Upper lobe of left lung (tissue), 6 donors: ENCODE measurements at regions not wholly inside any gene's neighbourhood (a gene's known extent, or its start where the extent isn't known, plus 50 kb on each side); places are given as distances from the start of the nearest gene placed in this dataset.

Experiments used
- ATAC-seq, 2 donors: fragments of 200-7000 bp; cut with Tn5 transposase; one replicate each; pipeline ENCODE4 v1.9.1; 2022; ENCODE audit warnings: mild to moderate bottlenecking in 2 of 2, moderate library complexity in 2 of 2; ENCODE audit not compliant: low FRiP score in 2 of 2
- DNase-seq, 2 donors: peaks; one replicate each; pipeline ENCODE4 v3.0.0-alpha.2; 2019 to 2020
- H3K27ac ChIP-seq, 4 donors: fragments of 200-600 bp; sonication (generic); one replicate each; pipeline ENCODE4 v1.5.1; 2016 to 2019
- H3K27me3 ChIP-seq, 4 donors: fragments of 200-600 bp; sonication (generic); one replicate each; pipeline ENCODE4 v1.5.1; 2017 to 2019
- H3K36me3 ChIP-seq, 4 donors: fragments of 200-600 bp; sonication (generic); one replicate each; pipeline ENCODE4 v1.5.1; 2016 to 2019
- H3K4me1 ChIP-seq, 4 donors: fragments of 200-600 bp; sonication (generic); one replicate each; pipeline ENCODE4 v1.5.1; 2018 to 2019
- H3K4me3 ChIP-seq, 4 donors: fragments of 200-600 bp; sonication (generic); one replicate each; pipeline ENCODE4 v1.5.1; 2017 to 2019; ENCODE audit warnings: mild to moderate bottlenecking in 2 of 4, moderate library complexity in 1 of 4
- H3K9me3 ChIP-seq, 4 donors: fragments of 200-600 bp; sonication (generic); one replicate each; pipeline ENCODE4 v1.5.1; 2018 to 2019
- CTCF ChIP-seq, 6 experiments: fragments of 450-650 bp in 4 of 6; fragments of 200-600 bp in 2 of 6; sonication (generic) in 2 of 6; IDR thresholded peaks; one replicate each; pipeline ENCODE4 v1.5.1; 2016 to 2019; ENCODE audit warnings: antibody characterized with exemption in 6 of 6
- EP300 ChIP-seq, 4 donors: sonication (generic); formaldehyde crosslinking; IDR thresholded peaks; one replicate each; pipeline ENCODE4 v1.5.1; 2017; ENCODE audit warnings: antibody characterized with exemption in 4 of 4, control low read depth in 2 of 4
- POLR2A ChIP-seq, 4 donors: fragments of 450-650 bp; IDR thresholded peaks; one replicate each; pipeline ENCODE4 v1.5.1; 2016 to 2017; ENCODE audit warnings: antibody characterized with exemption in 4 of 4, mild to moderate bottlenecking in 2 of 4
- POLR2AphosphoS5 ChIP-seq, 2 donors: sonication (generic); formaldehyde crosslinking; IDR thresholded peaks; one replicate each; pipeline ENCODE4 v1.5.1; 2017; ENCODE audit warnings: antibody characterized with exemption in 2 of 2
- WGBS, 2 donors: methylation state at CpG; one replicate each; pipeline ENCODE4 v1.1.5; 2017 to 2018; 5-methylcytosine and 5-hydroxymethylcytosine counted together
- donor health status: DM: no; HTN: no; CAD: no; lungs with moderate emphysema.
- donor health status: DM: no; HTN: yes; CAD: no; lungs with severe emphysema.

- TF ChIP-seq EP300 (IDR thresholded peaks at IDR 0.05), result no peak
- no peak for TF ChIP-seq POLR2A (IDR thresholded peaks at IDR 0.05)
- no peak for ATAC-seq
- Histone ChIP-seq H3K36me3 (no peaks in the 10 kb centered on the region), H3K27ac (no peak overlapping the region), H3K4me1 (no peaks in the 10 kb centered on the region), H3K27me3 (no peaks in the 10 kb centered on the region), H3K4me3 (no peak overlapping the region), H3K9me3 (no peaks in the 10 kb centered on the region)
- DNase-seq, result no peak
Measured at GRCh38 chr1:215330426-215330825, 236.7 kb upstream of the KCTD3 start.

DNA sequence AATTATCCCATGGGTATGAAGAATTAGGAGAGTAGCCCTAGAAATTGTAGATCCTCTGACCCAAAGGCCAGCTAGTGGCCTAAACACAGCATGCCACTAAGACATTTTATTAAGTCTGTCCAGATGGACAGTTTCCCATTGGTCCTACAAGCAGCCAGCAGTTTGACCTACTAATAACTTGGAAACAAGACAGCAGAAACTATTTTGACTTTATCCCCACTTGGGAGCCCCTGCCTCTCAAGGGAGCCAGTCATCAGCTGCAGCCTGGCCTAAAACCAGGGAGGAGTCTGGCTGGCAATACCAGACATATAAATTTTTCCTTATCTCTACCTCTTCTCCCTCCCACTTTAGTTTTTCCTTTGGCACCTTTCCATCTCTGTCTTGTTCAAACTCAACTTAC, 222.6 kb upstream of the KCTD3 start:
- ATAC-seq (no peak), DNase-seq (no peak)
- TF ChIP-seq CTCF (IDR thresholded peaks at IDR 0.05) (no peak), POLR2A (IDR thresholded peaks at IDR 0.05) (no peak), POLR2AphosphoS5 (IDR thresholded peaks at IDR 0.05) (no peak), EP300 (IDR thresholded peaks at IDR 0.05) (no peak)
- Histone ChIP-seq H3K4me3 (no peak overlapping the region), H3K27ac (no peak overlapping the region), H3K4me1 (no peaks in the 10 kb centered on the region), H3K27me3 (no peaks in the 10 kb centered on the region), H3K9me3 (no peaks in the 10 kb centered on the region), H3K36me3 (no peaks in the 10 kb centered on the region)

- no peaks in the 10 kb centered on the region for H3K4me1 ChIP-seq
- no peaks in the 10 kb centered on the region for H3K9me3 ChIP-seq
- no peak overlapping the region for H3K27ac ChIP-seq
- no peak overlapping the region for H3K4me3 ChIP-seq
- no peaks in the 10 kb centered on the region for H3K27me3 ChIP-seq
- no peaks in the 10 kb centered on the region for H3K36me3 ChIP-seq
- ATAC-seq (no peak), DNase-seq (no peak)
- TF ChIP-seq EP300 (IDR thresholded peaks at IDR 0.05) (no peak), POLR2AphosphoS5 (IDR thresholded peaks at IDR 0.05) (no peak), CTCF (IDR thresholded peaks at IDR 0.05) (no peak), POLR2A (IDR thresholded peaks at IDR 0.05) (no peak)
Measured at GRCh38 chr1:215345208-215345607, 221.9 kb upstream of the KCTD3 start.

DNA sequence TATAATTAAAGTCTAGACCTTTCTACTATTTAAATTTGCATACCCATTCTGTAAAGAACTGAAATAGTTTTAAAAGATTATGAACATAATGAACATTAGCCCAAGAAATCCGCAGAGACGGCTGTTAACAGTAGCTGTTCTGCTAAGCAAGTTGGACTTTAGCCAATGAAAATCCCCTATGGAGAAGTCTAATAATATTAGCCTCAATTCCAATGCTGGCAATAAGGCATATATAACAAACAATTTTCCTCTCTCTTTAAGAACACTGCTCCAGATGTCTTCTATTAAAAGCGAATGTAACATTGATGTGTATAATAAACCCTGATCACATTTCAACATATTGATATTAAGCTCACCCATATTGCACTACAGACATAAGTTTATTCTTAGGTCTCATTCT, 221.3 kb upstream of the KCTD3 start:
- 71 to 72% methylated on average over 3 of the region's 3 CpGs for WGBS, 2 donors
- DNase-seq (no peak), ATAC-seq (no peak)
- Histone ChIP-seq H3K4me3 (no peak overlapping the region), H3K27me3 (no peaks in the 10 kb centered on the region), H3K4me1 (no peaks in the 10 kb centered on the region), H3K36me3 (no peaks in the 10 kb centered on the region), H3K9me3 (no peaks in the 10 kb centered on the region), H3K27ac (no peak overlapping the region)
- TF ChIP-seq POLR2A (IDR thresholded peaks at IDR 0.05), result no peak
- no peak for TF ChIP-seq CTCF (IDR thresholded peaks at IDR 0.05)
- TF ChIP-seq POLR2AphosphoS5 (IDR thresholded peaks at IDR 0.05), result no peak
- no peak for TF ChIP-seq EP300 (IDR thresholded peaks at IDR 0.05)

DNA sequence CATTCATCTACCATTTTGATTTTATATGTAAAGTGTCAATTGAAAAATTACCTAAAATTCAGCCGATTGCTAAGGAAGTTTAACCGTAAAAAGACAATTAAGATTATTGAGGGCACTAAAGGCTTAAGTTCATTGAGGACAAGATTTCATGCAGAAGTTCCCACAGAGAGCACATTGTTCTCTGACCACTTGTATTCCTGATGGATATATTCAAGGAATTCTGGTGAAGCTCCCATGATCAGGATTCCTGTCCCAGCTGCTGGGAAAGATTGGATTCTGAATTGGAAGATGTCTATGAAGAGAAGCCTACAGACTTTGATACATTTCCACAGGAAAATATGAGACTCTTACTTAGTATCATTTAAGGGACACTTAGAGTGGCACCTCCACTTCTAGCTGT, 209.2 kb upstream of the KCTD3 start:
- Histone ChIP-seq H3K4me1 (no peaks in the 10 kb centered on the region), H3K27me3 (no peaks in the 10 kb centered on the region), H3K36me3 (no peaks in the 10 kb centered on the region), H3K4me3 (no peak overlapping the region), H3K9me3 (no peaks in the 10 kb centered on the region), H3K27ac (no peak overlapping the region)
- TF ChIP-seq POLR2A (IDR thresholded peaks at IDR 0.05), result no peak
- no peak for TF ChIP-seq EP300 (IDR thresholded peaks at IDR 0.05)
- DNase-seq, result no peak
- WGBS, 2 donors, result 93 to 100% methylated on average over 2 of the region's 2 CpGs
- ATAC-seq, result no peak

- H3K9me3 ChIP-seq, result no peaks in the 10 kb centered on the region
Measured at GRCh38 chr1:215358356-215358755, 208.7 kb upstream of the KCTD3 start.

More at GRCh38 chr1:215358356-215358755, 208.7 kb upstream of the KCTD3 start:
- TF ChIP-seq CTCF (IDR thresholded peaks at IDR 0.05) (no peak), EP300 (IDR thresholded peaks at IDR 0.05) (no peak)
- DNase-seq, result no peak
- H3K27ac ChIP-seq, result no peak overlapping the region
- H3K27me3 ChIP-seq, result no peaks in the 10 kb centered on the region
- 50 to 71% methylated on average over 1 of the region's 1 CpG for WGBS, 2 donors
- H3K4me1 ChIP-seq, result no peaks in the 10 kb centered on the region
- ATAC-seq, result no peak
- H3K4me3 ChIP-seq, result no peak overlapping the region
- no peaks in the 10 kb centered on the region for H3K36me3 ChIP-seq
